OCI-LY1 (cell line): ENCODE measurements at regions not wholly inside any gene's neighbourhood (a gene's known extent, or its start where the extent isn't known, plus 50 kb on each side); places are given as distances from the start of the nearest gene placed in this dataset.
"Not testable (repeated sequence)": the region's sequence is repeated elsewhere in the genome, so short reads cannot be mapped to it uniquely, and the experiment has no call there.

ENCODE experiments used
- EZH2 ChIP-seq: fragments of 200-600 bp; sonication (generic), shearing (Covaris generic); IDR thresholded peaks from 2 replicates; pipeline ENCODE4 v1.8.0; 2017; ENCODE audit warnings: borderline replicate concordance, mixed run types, mild to moderate bottlenecking, antibody characterized with exemption, low read length, moderate library complexity, mixed read lengths
- TF ChIP-seq, protein P1 (sequence below): fragments of 200-600 bp; sonication (generic), shearing (Covaris generic); IDR thresholded peaks from 2 replicates; pipeline ENCODE4 v1.5.1; 2017; ENCODE audit warnings: mild to moderate bottlenecking, antibody characterized with exemption, low read length, moderate library complexity, mixed read lengths

DNA sequence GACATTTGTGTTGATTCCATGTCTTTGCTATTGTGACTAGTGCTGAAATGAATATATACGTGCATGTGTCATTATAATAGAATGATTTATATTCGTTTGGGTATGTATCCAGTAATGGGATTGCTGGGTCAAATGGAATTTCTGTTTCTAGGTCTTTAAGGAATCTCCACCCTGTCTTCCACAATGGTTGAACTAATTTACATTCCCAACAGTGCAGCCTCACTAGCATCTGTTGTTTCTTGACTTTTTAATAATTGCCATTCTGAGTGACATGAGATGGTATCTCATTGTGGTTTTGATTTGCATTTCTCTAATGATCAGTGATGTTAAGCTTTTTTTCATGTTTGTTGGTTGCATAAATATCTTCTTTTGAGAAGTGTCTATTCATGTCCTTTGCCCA, 291.2 kb downstream of the FAT4 start:
- TF ChIP-seq, protein P1, sequence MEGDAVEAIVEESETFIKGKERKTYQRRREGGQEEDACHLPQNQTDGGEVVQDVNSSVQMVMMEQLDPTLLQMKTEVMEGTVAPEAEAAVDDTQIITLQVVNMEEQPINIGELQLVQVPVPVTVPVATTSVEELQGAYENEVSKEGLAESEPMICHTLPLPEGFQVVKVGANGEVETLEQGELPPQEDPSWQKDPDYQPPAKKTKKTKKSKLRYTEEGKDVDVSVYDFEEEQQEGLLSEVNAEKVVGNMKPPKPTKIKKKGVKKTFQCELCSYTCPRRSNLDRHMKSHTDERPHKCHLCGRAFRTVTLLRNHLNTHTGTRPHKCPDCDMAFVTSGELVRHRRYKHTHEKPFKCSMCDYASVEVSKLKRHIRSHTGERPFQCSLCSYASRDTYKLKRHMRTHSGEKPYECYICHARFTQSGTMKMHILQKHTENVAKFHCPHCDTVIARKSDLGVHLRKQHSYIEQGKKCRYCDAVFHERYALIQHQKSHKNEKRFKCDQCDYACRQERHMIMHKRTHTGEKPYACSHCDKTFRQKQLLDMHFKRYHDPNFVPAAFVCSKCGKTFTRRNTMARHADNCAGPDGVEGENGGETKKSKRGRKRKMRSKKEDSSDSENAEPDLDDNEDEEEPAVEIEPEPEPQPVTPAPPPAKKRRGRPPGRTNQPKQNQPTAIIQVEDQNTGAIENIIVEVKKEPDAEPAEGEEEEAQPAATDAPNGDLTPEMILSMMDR: not testable (repeated sequence)
- TF ChIP-seq EZH2: not testable (repeated sequence)
